Astrocyte of the cerebellum (primary cell): ENCODE measurements at regions not wholly inside any gene's neighbourhood (a gene's known extent, or its start where the extent isn't known, plus 50 kb on each side); places are given as distances from the start of the nearest gene placed in this dataset.

Experiments used
- DNase-seq: peaks from one replicate; pipeline ENCODE4 v3.0.0-alpha.2; 2011; ENCODE audit warnings: low read depth
- H3K4me3 ChIP-seq: 2 replicates; pipeline ENCODE4 v1.5.1; 2011; ENCODE audit warnings: mild to moderate bottlenecking, low read depth, low read length, moderate library complexity
- CTCF ChIP-seq: IDR thresholded peaks from 2 replicates; pipeline ENCODE4 v1.5.1; 2012; ENCODE audit warnings: low read length, low read depth, moderate library complexity, mild to moderate bottlenecking; ENCODE audit errors: missing control alignments
- in situ Hi-C: cut with HindIII; loops from 2 replicates; pipeline ENCODE4 v1.10.0; 2017; ENCODE audit warnings: low sequenced_read_pairs

GRCh38 chr3:34141841-34142337 lies 343.5 kb downstream of the PDCD6IP start:
- TF ChIP-seq CTCF, result no peak
- H3K4me3 ChIP-seq, result no peak overlapping the region
- in situ Hi-C loops, result no loop called here
- DNase-seq, result no peak

GRCh38 chr3:34145796-34146195 lies 347.4 kb downstream of the PDCD6IP start:
- no peak for DNase-seq
- in situ Hi-C loops, result no loop called here
- no peak for TF ChIP-seq CTCF
- H3K4me3 ChIP-seq, result no peak overlapping the region

GRCh38 chr3:34146596-34146995 lies 348.2 kb downstream of the PDCD6IP start:
- in situ Hi-C loops, result no loop called here
- DNase-seq, result no peak
- H3K4me3 ChIP-seq, result no peak overlapping the region
- TF ChIP-seq CTCF, result no peak

GRCh38 chr3:34150992-34151391 lies 352.6 kb downstream of the PDCD6IP start:
- DNase-seq, result no peak
- H3K4me3 ChIP-seq, result no peak overlapping the region
- no peak for TF ChIP-seq CTCF
- in situ Hi-C loops, result no loop called here

- in situ Hi-C loops, result no loop called here
- no peak for DNase-seq
- TF ChIP-seq CTCF, result no peak
- H3K4me3 ChIP-seq, result no peak overlapping the region
Measured at GRCh38 chr3:34152656-34153055, 354.2 kb downstream of the PDCD6IP start.

- in situ Hi-C loops, result no loop called here
- TF ChIP-seq CTCF, result no peak
- DNase-seq, result no peak
- no peak overlapping the region for H3K4me3 ChIP-seq
Measured at GRCh38 chr3:34155108-34155507, 356.7 kb downstream of the PDCD6IP start.

GRCh38 chr3:34155666-34156065 lies 357.2 kb downstream of the PDCD6IP start:
- no peak for DNase-seq
- TF ChIP-seq CTCF, result no peak
- in situ Hi-C loops, result no loop called here
- no peak overlapping the region for H3K4me3 ChIP-seq
